Stimulated activated CD4-positive, alpha-beta T cell treated with anti-CD3 and anti-CD28 coated beads, Interleukin-1b, Interleukin-23, amount 100 ng/mL, for 1 hour (primary cell): ENCODE measurements at regions not wholly inside any gene's neighbourhood (a gene's known extent, or its start where the extent isn't known, plus 50 kb on each side); places are given as distances from the start of the nearest gene placed in this dataset.

ENCODE experiments used
- DNase-seq, 2 donors: peaks; one replicate each; pipeline ENCODE4 v3.0.0-alpha.2; 2020; ENCODE audit warnings: low read depth in 2 of 2

DNA sequence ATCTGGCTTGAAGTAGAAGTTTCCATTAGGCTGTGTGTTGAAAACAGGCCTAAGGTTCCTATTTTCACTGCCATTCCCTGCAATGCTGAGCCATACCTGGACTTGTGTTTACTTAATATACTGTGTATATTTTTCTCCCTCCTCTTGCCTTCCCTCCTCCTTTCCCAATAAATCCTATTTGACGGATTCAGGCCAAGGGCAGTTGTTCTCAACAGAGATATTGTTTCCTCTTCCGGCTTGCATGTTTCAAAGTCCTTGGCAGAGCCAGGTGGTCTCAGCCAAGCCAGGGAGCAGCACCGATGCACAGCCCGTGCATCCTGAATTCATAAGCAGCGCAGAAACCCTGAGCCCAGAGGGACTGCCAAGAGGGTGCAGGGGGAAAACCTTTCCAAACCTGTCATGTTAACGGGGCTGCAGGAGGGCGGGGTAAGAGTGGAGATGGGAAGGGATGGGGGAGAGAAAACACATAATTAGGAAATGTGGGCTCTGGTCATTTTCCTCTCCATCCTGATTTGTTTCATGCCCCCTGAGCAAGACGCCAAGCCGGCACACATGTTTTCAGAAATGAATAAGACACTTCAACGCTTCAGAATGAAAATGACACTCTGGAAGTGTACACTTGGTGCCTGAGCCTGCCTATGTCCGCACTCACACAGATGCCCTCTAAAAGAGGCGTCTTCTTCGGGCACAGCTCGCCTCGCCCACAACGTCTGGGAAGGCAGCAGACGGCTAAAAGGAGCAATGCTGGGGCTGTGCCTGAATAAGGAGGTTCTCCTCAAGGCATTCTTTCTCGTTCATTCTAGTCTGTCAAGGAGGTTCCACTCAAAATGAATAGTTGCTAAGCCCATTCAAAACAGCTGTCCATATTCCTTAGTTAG, 149.3 kb upstream of the UBL3 start:
- DNase-seq = no peak

DNA sequence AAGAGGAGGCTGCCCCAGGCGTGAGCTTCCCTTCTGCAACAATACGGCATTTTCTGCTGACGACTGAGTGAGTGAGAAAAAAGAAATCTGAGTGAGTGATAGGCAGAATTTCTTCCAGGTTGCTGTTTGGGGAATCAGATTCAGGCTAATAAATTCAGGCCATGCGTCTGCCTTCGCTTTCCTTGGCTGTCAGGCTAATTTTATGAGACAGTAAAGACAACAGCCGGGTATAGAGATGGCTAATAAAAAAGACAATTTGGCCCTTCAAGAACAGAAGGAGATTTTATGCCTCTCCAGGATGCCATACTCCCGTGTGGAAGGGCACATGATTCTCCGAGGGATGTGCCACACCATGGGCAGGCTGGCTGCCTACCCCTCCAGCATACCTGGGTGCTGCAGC, 145.9 kb upstream of the UBL3 start:
- no peak for DNase-seq

DNA sequence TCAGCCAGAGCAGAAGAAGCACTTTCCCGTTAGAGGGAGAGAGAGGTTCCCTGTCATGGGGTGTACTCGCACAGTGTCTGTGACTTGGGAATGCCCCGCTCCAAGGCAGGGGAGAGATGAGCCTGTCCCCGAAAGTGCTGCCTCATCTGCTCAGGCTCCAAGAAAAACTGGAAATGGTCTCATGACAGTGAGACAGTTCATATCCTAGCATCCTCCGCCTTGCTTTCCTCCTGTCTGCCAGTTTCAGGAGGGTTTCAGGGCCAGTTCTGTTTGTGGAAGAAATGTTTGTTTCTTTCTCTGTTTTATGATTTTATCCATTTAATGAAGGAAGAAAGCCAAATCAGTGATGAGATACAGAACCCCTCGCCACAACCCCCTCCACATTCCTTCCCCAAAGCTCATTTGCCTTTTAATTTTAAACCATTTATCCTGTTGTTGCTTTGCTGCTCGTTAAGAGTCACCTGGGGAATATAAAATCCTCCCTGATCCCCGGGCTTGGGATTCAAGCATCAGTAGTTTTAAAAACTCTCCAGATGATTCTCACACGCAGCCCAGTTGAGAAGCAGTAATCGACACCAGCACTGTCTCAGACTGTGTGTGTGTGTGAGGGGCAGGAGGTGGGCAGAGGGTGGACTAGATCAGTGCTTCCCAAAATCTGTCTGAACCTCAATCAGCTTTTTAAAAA, 144.6 kb upstream of the UBL3 start:
- no peak for DNase-seq

GRCh38 chr13:29993716-29994488, 143.5 kb upstream of the UBL3 start:
- no peak for DNase-seq

GRCh38 chr13:29993196-29993595, 142.8 kb upstream of the UBL3 start:
- DNase-seq = no peak

- no peak for DNase-seq
These were observed 140.9 kb upstream of the UBL3 start for GRCh38 chr13:29991343-29991742.

DNA sequence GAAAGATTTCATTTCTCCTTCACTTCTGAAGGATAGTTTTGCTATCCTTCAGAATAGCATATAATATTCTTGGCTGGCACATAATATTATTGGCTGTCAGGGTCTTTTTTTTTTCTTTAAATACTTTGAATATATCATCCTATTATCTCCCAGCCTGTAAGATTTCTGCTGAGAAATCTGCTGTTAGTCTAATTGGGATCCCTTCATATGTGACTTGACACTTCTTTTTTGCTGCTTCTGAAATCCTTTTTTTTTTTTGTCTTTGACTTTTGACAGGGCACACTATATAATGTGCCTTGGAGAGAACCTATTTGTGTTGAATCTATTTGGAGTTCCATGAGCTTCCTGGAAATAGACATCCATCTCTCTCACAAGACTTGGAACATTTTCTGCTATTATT, 136.9 kb upstream of the UBL3 start:
- DNase-seq = no peak

DNA sequence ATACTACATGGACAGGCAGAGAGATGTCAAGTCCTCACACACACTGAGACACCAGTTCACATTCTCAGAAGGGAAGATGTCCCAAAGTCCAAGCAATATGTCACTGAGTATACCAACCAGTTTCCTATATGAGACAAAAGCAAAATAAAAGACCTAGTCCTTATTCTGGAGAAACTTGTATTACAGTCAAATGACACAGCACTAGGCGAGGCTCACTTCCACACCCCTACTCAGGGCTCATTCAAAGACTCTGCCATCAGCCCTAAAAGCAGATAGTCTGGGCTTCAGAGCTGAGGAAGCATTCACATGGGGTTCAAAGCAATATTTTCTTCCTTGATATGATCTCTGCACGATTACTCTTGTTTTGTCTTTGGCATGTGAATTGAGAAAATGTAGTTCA, 129.9 kb upstream of the UBL3 start:
- no peak for DNase-seq

DNA sequence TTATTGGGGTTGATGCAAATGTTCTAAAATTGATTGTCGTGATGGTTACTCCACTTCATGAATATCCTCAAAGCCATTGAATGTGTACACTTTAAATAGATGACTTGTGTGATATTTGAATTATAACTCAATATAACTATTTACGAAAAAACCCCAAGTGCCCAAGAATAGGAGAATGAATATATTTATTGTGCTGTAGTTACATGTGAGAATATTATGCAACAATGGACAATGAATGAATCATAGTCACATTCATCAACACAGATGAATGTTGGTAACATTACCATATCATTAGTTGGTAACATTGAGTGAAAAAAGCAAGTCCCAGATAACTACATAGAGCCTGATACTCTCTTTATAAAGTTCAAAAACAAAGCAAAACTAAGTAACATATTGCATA, 127.8 kb upstream of the UBL3 start:
- no peak for DNase-seq

DNA sequence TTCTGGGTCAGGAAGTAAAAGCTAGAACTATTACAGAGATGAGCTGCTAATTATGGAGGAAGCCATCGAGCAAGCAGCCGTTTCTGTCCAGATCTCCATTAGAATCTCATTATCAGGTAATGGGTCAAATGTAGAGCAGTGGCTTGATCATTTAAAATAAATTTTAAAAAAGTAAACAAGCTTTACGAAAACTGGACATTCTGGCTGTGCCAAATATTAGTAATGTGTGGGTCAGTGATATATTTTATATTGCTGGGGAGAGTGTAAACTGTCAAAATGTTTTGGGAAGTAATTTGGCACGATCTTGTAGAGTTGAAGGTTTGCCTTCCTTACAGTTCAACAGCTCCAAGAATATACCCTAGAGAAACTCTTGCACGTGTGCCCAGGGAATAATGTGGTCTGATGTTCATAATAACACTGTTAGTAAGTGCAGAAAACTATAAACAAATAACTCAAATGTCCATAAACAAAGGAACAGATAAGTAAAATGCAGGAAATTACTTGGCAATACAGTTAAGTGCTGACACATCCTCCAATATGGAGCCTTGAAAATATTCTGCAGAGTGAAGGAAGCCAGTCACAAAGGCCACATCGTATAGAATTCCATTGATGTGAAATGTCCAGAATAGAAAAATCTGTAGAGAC, 127.2 kb upstream of the UBL3 start:
- DNase-seq = no peak

DNA sequence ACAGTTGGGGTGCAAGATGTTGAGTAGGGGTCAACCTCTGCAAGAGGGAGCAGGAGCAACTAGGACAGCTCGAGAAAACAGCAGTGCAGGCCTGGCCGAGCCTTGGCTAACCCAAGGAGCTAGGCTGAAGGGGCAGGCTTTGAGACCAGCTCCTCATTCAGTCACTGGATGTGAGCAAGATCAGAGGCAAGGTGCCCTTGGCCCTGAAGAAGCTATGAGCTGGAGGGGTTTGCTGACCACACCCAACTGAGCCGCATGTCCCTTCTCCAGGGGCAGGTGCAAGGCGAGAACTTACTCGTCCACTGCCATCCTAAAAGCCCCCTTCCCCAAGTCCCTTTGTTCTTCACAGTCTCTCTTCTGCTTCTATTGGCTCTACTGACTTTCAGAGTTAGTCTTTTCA, 126.1 kb upstream of the UBL3 start:
- no peak for DNase-seq

GRCh38 chr13:29975283-29975682, 124.9 kb upstream of the UBL3 start:
- no peak for DNase-seq

- DNase-seq = no peak
These were observed 118.9 kb upstream of the UBL3 start for GRCh38 chr13:29969286-29969685.

DNA sequence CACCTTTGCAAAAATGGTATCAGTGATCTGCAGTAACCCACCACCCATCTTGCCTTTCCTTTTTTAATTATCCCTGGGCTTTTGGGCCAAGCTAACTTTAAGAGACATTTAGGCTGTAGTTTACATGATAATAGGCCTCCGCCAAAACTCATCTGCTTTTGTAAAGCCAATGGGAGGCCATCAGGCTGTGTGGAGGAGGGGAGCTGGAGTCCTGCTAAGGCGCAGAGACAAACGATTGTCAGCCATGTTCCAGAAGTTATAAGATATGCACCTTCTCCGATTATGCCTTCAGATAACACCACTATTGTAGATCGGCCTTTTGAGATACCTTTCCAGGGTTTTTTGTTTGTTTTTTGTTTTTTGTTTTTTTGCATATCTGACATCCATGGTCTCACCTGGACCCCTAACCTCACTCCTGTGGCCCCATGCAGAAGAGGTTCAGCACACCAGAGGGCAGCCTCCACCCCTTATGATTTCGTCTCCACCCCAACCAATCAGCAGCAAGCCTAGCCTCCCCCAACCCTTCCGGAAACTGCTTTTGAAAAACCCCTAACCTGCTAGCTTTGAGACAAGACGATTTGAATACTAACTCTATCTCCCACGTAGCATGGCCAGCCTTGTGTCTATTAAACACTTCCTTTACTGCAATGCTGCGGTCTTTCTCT, 113.9 kb upstream of the UBL3 start:
- no peak for DNase-seq

GRCh38 chr13:29963089-29963488, 112.7 kb upstream of the UBL3 start:
- no peak for DNase-seq

- no peak for DNase-seq
These were observed 110.7 kb upstream of the UBL3 start for GRCh38 chr13:29961036-29961670.

- no peak for DNase-seq
These were observed 109.2 kb upstream of the UBL3 start for GRCh38 chr13:29959603-29960002.

DNA sequence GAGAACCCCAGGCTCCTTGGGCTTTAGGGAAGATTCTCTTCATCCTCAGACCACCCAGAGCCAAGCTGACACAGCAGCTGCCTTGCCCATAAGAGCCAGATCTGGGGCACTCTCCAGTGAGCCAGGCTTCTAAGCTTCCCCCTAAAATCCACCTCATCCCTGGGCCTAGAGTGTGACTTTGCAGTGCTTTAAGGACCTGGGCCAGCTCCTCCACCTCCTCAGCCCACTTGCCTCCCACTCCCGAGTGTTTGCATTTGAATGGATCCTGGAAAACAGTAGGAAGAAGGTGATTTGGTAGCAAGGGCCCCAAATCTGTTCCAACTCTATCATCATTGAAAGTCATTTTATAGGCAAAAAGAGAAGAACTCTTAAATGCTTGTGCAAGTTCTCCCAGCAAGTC, 108.7 kb upstream of the UBL3 start:
- no peak for DNase-seq

GRCh38 chr13:29958476-29958875, 108.1 kb upstream of the UBL3 start:
- DNase-seq = no peak

DNA sequence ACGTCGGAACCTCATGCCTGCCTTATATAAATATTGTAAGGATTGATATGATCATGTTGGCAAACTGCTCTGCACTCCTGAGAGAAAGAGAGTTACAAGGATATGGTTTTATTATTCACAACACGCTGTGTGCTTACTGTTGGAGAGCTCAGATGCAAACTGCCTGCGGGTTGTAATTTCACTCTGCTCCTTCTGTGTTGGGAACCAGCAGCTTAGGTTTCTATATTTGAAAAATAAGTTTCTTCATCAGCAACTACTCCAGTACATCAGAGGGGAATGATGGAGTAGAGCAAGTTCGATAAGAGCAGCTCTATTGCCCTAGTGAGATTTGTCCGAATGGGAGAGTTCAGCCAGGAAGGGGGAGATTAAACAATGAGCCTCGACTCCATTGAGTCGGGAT, 106.9 kb upstream of the UBL3 start:
- no peak for DNase-seq

GRCh38 chr13:29956853-29957252, 106.4 kb upstream of the UBL3 start:
- DNase-seq = no peak
